ENCODE measurements at regions not wholly inside any gene's neighbourhood (a gene's known extent, or its start where the extent isn't known, plus 50 kb on each side); places are given as distances from the start of the nearest gene placed in this dataset.

DNA sequence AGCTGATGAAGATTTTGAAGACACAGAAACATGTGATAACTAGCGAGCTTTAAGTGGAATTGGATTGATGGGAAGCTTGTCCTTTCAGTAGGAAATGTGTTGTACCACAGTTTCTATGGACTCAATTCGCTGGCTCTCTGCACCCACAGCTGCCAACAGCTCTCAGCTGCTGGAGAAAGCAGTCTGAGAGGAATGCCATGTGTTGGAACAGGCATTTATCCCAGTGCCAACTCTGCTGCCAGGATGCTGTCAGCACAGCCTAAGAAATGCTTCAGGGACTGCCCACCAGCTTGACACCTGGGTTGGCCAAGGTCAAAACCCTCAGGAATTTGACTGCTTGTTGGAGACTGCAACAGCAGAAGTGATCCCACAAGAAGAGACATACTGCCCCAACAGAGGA, 193.0 kb upstream of the THSD7B start:
- DNase-seq (ENCODE audit: low read depth in 2 of 2), result no peak

GRCh38 chr2:136557203-136557602, 208.1 kb upstream of the THSD7B start:
- no peak for DNase-seq (ENCODE audit: low read depth in 2 of 2)

GRCh38 chr2:136550181-136550580, 215.2 kb upstream of the THSD7B start:
- no peak for DNase-seq (ENCODE audit: low read depth in 2 of 2)

DNA sequence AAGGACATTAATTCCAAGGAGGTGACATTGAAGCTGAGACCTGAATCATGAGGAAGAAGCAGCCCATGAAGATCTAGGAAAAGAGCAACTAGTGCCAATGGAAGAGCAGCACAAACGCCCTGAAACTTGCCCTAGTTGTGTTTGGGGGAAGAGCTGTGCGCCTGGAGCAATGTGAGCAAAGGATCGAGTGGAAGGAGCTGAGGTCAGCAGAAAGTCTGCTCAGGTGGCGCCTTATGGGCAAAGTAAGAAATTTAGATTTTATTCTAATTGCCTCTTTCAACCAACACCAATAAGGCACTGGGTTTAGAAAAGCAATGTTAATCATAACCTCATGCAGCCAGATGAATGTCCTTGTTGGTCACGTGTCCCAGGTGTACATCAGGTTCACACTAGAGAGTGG, 226.0 kb upstream of the THSD7B start:
- no peak for DNase-seq (ENCODE audit: low read depth in 2 of 2)

DNA sequence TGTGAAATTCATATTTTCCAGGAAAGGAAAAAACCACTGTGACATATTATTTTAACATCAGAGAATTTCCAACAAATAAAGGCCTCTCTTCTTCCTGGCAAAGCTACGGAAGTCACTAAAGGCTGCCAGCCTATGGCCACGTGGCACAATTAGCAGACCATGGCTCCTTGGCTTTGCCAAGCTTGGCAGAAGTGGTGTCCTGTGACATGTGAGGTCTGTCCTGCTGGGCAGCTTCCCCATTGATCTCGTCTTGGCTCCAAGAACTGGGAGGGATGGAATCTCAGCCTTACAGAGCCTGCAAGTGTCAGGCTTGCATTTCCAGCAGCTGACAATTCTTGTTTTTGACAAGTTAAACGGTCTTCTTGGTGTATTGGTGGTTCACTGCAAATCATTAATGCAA, 226.9 kb upstream of the THSD7B start:
- DNase-seq (ENCODE audit: low read depth in 2 of 2), result no peak

DNA sequence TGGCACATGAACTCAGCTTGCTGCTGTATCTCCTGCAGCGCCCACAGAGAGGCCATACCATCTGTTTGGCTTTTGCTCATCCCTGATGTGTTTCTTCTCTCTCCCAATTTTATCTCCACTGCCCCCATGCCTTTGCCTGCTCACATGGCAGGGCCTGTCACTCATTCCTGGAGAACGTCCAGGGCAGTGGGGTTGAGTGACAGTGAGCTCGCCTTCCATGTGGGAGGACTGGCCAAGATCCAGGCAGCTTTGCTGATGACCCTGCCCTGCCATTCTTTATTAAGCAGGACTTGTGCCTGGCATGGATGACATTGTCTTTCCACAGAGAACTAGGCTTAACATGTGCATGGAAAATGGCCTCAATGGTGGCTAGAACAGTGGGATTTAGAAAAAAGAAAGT, 230.5 kb upstream of the THSD7B start:
- DNase-seq (ENCODE audit: low read depth in 2 of 2), result no peak

- DNase-seq (ENCODE audit: low read depth in 2 of 2), result no peak
Measured at GRCh38 chr2:136532171-136532570, 233.2 kb upstream of the THSD7B start.

GRCh38 chr2:136531731-136532130, 233.6 kb upstream of the THSD7B start:
- DNase-seq (ENCODE audit: low read depth in 2 of 2), result no peak

- DNase-seq (ENCODE audit: low read depth in 2 of 2), result no peak
Measured at GRCh38 chr2:136530146-136530545, 235.2 kb upstream of the THSD7B start.

- DNase-seq (ENCODE audit: low read depth in 2 of 2), result no peak
Measured at GRCh38 chr2:136527560-136527959, 237.8 kb upstream of the THSD7B start.

DNA sequence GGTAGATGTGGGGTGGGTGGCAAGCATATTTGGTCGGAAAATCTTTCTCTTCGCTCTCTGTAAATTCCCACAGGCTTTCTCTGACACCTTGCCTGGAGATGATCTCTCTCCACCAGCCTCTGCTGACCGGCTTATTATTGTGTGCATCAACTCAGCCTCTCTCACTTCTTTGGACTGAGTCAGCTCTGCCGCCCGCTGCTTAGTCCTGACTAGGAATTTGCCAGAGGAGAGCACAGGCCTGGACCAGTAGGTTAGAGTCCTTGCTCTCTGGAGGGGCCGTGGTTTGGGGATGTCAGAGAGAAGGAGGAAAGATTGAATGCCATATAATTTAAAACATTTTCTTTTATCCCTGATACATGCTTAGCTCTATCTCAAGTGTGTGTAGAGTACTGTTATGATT, 242.6 kb upstream of the THSD7B start:
- DNase-seq (ENCODE audit: low read depth in 2 of 2), result no peak

DNA sequence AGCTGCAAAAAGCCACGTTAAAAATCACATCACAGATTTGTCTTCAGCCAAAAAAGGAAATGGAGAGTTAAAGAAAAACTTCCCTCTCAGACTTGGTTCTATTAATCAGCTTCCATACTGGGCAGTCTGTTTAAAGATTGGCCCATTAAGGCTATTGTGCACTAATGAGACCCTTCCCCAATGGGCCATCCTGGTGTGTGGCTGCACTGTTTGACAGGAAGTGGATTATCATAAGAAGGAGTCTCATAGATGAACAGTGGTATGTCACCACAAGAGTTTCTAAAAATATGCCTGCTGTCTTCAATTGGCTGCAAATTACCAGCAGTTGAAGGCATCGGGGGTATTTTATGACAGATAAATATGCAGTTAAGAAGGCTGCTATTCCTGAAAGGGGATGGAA, 247.6 kb upstream of the THSD7B start:
- no peak for DNase-seq (ENCODE audit: low read depth in 2 of 2)

DNA sequence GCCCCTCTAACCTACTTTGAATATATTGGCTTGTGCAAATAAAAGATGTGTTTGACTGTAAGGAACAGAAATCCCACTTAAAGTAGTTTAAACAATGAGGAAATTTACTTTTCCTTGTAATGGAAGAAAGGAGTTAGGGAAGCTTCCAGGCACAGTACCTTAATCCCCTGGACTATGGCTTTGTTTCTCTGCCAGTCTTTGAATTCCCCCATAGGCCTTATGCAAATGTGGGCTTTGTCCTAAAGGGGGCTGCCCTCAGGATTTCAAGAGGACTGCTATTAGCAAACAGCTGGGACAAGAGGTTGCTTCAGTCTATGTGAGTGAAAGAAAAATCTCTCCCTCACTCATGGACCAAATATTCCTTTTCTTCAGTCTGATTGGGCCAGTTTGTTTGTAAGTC, 255.1 kb upstream of the THSD7B start:
- no peak for DNase-seq (ENCODE audit: low read depth in 2 of 2)

GRCh38 chr2:136505462-136505861, 259.9 kb upstream of the THSD7B start:
- no peak for DNase-seq (ENCODE audit: low read depth in 2 of 2)

- no peak for DNase-seq (ENCODE audit: low read depth in 2 of 2)
Measured at GRCh38 chr2:136502660-136503059, 262.7 kb upstream of the THSD7B start.

DNA sequence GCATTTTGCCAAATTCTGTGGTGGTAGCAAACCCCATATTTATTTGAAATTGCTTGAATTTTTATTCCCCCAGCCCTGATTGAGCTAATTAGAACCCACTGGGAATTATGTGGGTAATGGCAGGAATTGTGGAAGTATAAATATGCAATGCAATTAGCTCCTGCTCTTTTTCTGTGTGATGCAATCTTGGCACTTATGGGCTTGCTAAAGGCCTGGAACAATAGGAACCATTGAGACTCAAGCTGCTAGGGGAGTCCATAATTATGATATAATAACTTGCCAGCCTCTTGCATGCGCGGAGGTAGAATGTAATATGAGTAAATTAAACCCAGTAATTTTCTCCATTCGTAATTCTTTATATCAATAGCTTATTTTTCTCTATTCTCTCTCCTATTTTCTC, 267.6 kb upstream of the THSD7B start:
- DNase-seq (ENCODE audit: low read depth in 2 of 2), result no peak

- no peak for DNase-seq (ENCODE audit: low read depth in 2 of 2)
Measured at GRCh38 chr2:136496966-136497365, 268.4 kb upstream of the THSD7B start.

GRCh38 chr2:136495636-136496035, 269.7 kb upstream of the THSD7B start:
- no peak for DNase-seq (ENCODE audit: low read depth in 2 of 2)

- no peak for DNase-seq (ENCODE audit: low read depth in 2 of 2)
Measured at GRCh38 chr2:136492901-136493300, 272.4 kb upstream of the THSD7B start.

- DNase-seq (ENCODE audit: low read depth in 2 of 2), result no peak
Measured at GRCh38 chr2:136490100-136490499, 275.2 kb upstream of the THSD7B start.

- no peak for DNase-seq (ENCODE audit: low read depth in 2 of 2)
Measured at GRCh38 chr2:136487421-136487820, 277.9 kb upstream of the THSD7B start.

DNA sequence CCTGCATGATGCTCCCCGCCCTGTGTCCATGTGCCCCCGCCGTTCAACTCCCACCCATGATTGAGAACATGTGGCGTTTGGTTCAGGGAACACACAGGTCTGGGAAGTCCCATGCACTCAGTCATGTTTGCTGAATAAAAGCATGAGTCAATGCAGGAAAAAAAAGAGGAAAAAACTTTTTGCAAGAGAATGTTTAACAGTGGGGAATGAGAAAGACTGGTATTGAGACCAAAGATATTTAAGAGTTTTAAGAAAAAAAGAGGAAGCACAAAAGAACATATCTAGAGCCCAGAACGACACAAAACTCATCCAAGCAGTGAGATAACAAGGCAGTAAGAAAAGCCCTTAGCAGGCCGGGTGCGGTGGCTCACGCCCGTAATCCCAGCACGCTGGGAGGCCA, 279.2 kb upstream of the THSD7B start:
- DNase-seq (ENCODE audit: low read depth in 2 of 2), result no peak

GRCh38 chr2:136482966-136483365, 282.4 kb upstream of the THSD7B start:
- DNase-seq (ENCODE audit: low read depth in 2 of 2), result no peak

DNA sequence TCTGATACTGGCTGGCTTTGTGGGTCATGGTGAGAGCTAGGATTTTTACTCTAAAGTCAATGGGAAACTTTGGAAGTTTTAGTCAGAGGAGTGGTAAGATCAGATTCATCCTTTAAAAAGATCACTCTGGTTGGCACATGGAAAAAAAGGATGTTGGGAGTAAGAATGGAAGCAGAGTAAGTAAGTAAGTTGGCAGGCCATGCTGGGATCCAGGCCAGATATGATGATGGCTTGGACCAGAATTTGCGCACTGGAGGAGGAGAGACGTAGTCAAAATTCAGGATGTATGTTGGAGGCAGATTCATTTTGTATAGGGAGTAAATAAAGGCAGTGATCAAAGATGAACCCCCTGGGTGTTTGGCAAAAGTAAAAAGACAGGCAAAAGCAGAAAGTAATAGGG, 283.3 kb upstream of the THSD7B start:
- DNase-seq (ENCODE audit: low read depth in 2 of 2), result no peak

GRCh38 chr2:136479696-136480095, 285.6 kb upstream of the THSD7B start:
- DNase-seq (ENCODE audit: low read depth in 2 of 2), result no peak
